Activated CD8-positive, alpha-beta memory T cell treated with anti-CD3 and anti-CD28 coated beads for 36 hours (primary cell): ENCODE measurements at regions not wholly inside any gene's neighbourhood (a gene's known extent, or its start where the extent isn't known, plus 50 kb on each side); places are given as distances from the start of the nearest gene placed in this dataset.

Experiments used
- CTCF ChIA-PET: fragments of 350-600 bp; sonication (Branson Sonifier 250); formaldehyde crosslinking; loops from one replicate; lab custom pipeline; 2021; ENCODE audit warnings: antibody characterized with exemption; lab: Charles Lee
- POLR2A ChIA-PET: fragments of 350-600 bp; sonication (Branson Sonifier 250); formaldehyde crosslinking; loops from one replicate; lab custom pipeline; 2021; ENCODE audit warnings: antibody characterized with exemption; lab: Charles Lee

DNA sequence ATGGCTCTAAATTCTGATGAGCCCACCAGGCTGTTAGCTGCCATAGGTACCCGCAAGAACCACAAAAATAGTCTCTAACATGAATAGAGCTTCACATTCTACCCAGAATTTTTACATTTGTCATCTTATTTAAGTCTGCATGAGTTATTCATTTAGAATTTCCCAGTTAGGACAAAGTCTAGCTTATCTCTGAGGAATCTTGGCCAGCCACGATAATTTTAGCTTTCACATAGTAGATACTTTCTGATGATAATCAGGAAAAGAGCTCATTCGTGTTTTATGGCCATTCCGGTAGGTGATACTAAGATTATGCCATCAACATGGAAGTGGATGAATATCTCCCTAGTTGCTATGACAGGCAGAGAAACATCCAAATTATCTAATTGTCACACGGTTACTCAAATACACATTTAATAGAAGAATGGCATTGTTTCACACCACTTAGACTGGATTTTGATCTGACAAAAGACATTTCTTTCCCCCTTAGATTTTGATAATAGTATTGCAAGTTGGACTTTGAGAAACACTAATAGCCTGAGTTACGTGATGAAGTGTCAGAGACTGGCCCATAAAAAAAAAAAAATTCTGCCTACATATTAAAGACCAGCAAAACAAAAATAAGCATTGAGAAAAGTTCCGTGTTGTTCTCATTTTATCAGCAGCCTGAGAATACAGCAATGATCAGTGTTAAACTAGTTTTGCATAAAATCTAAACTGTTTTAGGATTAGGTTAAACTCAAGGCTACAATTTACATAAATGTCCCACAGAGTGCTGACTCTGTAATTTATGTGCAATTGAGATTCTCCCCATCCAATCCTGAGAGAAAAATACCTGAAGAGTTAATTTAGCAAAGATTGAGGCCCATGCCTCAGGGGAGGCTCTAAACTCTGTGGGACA is 397.5 kb upstream of the ARID1B start:
- ChIA-PET CTCF (interaction anchor here (0.8 kb wide), 1 partner anchor 257 kb away, joined by 5 read pairs; no protein-coding TSS in a partner anchor), POLR2A (no interaction called here)

DNA sequence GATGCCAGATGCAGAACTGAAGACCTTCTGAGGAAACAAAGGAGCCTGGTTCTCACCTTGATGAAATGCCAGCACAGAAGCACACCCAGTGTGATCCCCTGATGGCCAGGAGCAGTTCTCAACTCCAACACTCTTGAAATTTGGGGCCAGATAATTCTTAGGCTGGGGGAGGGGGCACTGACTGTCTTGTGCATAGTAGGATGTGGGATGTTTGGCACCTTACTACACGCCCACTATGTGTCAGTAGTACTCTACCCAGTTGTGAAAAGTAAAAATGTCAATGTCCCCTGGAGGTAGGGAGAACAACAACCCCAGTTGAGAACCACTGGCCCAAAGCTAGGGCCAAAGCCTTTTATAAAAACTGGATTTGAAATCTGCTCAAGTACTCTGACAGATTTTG is 398.3 kb upstream of the ARID1B start:
- POLR2A ChIA-PET = no interaction called here
- CTCF ChIA-PET = no interaction called here

DNA sequence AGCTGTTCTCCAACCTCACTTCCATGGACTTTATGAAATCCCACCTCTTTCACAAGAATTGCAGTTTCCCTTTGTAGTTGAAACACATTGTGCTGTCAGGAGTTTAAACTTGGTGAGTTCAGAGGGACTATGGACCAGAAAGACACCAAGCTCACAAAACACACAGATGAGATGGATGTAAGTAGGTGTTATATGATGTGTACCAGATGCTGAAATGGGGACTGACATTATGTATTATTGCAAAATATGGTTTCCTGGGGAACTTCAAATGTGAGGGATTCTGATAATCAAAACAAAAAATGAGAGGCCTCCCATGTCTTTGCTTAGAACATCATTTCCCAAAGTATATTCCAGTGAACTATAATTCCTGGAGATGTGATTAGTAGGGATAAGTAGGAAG is 401.1 kb upstream of the ARID1B start:
- ChIA-PET POLR2A (no interaction called here), CTCF (no interaction called here)

DNA sequence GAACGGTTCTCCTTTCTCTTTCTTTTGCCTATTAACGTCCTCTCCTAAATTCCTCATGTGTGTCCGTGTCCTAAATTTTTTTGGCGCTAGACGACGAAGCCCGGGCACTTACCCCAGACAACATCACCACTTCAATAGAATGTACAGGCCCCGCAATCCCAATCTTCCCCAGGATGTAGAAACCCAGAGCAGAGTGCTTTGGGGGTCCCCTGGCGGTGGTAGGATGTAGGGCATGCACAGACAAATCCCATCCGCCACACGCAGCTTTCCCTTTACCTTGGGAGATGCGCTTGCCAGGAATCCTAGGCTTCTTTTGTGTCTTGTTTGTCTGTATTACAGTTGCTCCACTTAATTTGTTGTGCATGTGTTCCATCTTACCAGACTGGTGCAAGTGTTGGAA is 417.3 kb upstream of the ARID1B start:
- POLR2A ChIA-PET = no interaction called here
- CTCF ChIA-PET = no interaction called here

DNA sequence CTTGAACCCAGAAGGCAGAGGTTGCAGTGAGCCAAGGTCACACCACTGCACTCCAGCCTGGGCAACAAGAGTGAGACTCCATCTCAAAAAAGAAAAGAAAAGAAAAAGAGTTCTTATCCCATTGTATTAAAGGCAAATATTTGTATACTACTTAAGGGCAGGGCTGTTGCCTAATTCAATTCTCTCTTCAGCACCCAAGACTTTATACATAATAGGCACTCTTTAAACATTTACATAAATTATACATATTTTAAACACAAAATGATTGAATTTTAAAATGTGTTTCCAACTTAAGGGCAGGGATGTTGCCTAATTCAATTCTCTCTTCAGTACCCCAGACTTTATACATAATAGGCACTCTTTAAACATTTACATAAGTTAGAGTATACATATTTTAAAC is 424.3 kb upstream of the ARID1B start:
- ChIA-PET POLR2A (no interaction called here), CTCF (no interaction called here)

DNA sequence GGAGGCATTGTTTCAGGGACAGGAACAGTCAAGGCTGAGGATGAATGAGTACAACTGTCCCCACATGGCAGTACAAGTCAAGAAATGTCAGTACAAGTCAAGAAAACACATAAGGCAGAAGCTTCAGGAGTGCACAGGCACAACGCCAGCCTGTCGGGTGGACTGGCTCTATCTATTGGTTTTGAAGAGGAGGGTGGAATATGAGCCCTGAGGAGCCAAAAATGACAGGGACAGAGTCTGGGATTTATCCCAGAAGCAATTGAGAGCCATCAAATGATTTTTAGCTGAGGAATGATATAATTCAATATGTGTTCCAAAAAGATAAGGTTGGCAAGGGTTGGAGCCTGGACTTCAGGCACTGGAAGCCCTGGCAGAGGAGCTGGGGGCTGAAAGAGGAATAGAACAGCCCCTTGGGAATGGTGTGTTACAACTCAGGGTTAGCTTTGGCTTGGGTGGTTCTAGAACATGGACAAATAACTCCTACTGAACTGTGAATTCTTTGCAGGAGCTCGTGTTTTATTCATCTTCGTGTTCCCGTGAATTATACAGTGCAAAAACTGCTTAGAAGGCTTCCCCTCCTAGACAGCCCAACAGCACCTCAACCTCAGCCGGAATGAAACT is 425.7 kb upstream of the ARID1B start:
- CTCF ChIA-PET = no interaction called here
- POLR2A ChIA-PET = no interaction called here

DNA sequence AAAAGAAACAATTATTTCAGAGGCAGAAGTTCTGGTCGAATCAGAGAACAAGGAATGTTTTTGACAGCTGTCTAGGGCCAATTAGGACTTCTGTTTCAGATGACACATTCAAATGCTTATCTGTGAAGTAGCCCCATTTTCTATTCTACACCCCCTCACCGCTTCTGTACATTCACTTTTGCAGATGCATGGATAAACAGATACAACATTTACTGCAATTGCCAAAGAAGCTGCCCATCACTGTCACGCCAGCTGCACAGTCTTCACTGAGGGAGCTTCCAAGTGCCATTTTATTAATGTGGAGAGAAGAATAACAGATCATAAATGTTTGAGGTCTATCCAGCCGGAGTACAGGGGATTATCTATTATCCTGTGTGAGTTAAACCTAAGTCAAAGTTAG is 426.8 kb upstream of the ARID1B start:
- POLR2A ChIA-PET = no interaction called here
- CTCF ChIA-PET = no interaction called here

DNA sequence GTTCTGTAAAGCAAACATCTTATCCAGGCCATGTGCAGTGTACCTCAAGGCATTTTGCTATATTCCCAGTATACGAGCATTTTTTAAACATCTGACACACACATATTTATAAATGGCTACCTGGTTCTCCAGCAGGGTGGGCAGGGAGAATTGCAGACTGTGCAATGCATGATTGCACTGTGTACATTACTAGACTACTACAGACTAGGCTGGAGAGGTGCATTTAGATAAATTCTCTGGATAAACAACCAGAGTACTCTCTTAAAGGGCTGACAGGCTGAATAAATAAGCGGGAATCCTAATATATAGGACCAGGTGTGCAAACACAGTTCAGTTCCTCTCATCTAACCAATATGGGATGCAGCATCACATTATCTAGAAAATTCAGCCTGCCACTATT is 428.3 kb upstream of the ARID1B start:
- ChIA-PET POLR2A (no interaction called here), CTCF (no interaction called here)

DNA sequence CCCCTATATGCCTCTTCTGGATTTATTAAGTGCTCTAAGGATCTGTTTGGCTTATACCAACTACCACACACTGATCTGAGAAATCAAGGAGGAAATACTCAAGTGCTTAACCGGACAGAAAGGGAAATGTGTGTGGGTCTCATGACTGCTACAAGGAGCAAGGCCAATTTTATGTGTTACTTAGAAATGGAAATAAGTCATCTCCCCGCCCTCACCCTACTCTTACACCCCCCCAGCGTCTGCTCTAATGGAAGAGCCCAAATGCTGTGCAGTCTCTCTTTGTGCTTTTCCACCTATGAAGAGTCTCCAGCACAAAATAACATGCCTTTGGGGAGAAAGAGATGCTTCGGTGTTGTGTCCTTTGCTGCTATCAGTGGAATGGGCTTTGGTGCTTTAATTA is 428.8 kb upstream of the ARID1B start:
- POLR2A ChIA-PET = no interaction called here
- CTCF ChIA-PET = no interaction called here

DNA sequence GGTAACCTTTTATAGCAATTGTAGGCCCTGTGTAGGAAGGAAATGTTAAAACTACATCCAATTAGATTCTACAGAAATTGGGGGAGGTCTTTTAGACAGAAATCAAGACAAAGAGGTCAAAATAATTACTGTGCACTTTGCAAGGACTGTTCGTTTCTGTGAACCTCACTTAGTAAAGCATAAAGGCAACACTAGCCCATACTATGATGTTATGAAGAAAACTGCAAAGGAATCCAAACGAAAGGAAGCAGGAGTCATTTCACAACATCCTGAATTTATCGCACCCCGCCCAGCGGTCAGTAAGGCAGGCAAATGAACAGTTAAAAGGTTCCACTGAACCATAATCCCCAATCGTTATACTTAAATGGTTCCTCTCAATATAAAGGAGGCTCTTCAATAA is 429.5 kb upstream of the ARID1B start:
- POLR2A ChIA-PET = no interaction called here
- CTCF ChIA-PET = no interaction called here

DNA sequence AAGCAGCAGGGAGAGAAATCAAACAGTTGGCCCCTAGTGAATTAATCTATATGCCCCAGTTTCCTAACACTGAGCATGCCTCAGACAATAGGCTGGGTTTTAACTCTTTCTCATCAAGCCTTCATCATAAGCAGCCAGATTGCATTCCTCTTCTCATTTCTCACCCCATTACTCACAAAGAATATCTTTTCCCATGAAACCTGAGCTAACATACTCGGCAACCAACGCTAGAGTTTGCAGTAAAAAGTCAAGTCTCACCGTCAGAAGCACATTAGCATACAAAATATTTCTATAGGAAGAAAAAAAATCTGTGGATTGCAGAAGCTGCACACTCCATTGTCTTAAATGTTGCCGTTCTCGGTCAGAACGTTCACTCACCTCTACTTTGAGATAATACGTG is 429.9 kb upstream of the ARID1B start:
- ChIA-PET CTCF (no interaction called here), POLR2A (no interaction called here)

DNA sequence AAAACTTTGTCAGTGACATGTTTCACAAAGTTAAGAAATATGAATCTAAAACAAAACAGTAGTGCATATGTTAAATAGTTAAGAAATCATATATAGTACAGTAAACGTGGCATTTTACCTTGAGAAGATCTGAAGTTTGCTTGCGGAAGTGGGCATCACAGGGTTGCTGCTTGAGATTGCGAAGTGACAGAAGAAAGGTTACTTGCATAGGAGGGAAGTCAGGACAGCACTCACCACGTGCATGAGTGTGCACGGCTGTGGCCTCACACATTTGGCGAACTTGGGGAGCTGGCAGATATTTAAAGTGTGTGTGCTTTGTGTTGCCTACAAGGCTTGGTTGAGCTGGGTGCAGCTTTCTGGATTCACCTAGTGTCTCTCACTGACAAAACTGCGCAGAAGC is 431.5 kb upstream of the ARID1B start:
- POLR2A ChIA-PET = no interaction called here

DNA sequence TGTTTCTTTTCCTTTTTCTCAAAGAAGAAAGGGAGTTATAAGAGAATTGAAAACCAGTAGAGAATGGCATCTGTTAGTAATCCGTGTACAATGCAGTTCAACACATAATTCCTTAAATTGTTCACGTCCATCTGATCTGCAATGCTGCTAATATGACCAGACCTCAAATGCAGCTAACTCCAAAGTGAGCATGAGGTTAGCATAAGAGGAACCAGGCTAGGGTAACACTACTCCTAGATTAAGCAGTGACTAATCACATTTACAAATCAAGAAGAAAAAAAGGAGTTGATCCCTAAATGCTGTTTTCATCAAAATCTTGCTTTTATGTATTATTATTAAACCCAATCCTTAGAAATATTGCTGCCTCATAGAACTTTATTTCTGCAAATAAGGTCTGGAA is 432.7 kb upstream of the ARID1B start:
- ChIA-PET CTCF (no interaction called here), POLR2A (no interaction called here)

More for the DNA sequence above, 431.5 kb upstream of the ARID1B start:
- CTCF ChIA-PET = no interaction called here

DNA sequence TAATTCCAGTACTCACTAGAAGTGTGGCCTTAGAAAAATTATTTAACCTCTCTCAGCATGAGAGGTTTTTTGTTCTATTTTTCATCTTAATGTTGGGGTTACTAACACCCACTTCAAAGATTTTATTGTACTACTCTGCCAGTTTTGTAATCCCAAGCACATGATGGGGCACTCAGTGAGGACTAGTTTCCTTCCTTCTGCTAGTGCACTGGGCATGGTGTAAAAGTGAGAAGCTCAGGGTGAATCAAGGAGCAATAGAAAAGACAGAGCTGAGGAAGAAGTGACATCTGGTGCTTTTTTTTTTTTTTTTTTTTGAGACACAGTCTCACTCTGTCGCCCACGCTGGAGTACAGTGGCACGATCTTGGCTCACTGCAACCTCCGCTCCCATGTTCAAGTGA is 439.4 kb upstream of the ARID1B start:
- ChIA-PET CTCF (no interaction called here), POLR2A (no interaction called here)

DNA sequence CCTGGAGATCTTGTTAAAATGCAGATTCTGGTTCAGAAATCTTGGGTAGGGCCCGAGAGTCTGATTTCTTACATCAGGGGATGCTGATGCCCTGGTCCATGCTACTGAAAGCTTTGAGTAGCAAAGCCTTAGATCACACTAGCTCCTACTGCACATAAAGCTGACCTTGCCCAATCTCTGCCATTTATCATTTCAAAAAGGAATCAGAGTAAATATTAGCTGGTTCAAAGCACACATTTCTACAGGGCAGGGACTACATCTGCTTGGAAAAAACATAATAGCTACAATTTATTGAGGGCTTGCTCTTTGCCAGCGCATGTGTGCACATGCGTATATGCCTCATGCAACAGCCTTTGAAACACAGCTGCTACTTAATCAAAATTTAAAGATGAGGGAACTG is 440.4 kb upstream of the ARID1B start:
- ChIA-PET CTCF (no interaction called here), POLR2A (no interaction called here)

DNA sequence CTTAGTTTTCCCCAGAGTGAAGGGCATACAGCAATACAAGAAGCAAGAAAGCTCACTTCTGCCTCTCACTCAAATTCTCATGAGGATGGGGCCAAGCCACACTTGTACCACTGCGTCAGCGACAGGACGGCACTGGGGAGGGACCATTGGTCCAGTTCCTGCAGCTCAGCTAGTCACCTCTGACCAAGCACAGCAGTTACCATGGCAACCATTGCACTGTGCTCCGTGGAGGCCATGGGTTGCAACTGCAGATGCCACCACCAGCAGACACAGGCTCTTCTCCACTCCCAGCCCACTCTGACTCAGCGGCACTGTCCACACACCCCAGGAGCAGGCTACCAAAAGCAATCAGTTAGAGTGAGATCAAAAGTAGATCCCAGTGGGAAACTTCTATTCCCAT is 441.1 kb upstream of the ARID1B start:
- ChIA-PET CTCF (no interaction called here), POLR2A (no interaction called here)

DNA sequence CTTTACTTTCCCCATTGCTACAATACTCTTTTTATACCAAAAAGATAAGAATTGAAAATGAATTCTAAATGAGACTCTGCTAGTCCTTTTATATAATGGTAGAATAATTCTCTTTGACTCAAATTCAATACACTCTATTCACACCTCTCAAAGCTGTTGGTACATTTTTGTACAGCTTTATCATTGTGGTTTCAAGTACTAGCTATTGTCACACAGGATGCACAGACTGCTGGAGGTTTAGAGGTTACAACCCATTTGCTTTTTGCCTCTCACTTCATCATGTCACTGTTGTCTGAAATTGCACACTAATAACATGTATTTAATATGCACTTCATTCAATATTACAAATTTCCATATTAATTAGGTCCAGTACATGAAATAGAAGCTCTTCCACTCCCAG is 442.2 kb upstream of the ARID1B start:
- POLR2A ChIA-PET = no interaction called here
- CTCF ChIA-PET = no interaction called here

DNA sequence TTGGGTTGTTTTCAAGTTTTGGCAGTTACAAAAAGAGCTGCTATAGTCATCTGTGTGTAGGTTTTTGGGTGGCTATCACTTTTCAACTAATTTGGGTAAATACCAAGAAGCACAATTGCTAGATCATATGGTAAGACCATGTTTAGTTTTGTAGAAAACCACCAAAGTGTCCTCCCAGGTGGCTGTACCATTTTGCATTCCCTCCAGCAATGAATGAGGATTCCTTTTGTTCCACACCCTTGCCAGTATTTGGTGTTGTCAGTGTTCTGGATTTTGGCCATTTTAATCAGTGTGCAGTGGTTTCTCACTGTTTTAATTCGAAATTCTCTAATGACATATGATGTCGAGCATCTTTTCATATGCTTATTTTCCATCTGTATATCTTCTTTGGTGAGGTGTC is 457.5 kb upstream of the ARID1B start:
- ChIA-PET CTCF (no interaction called here), POLR2A (no interaction called here)

DNA sequence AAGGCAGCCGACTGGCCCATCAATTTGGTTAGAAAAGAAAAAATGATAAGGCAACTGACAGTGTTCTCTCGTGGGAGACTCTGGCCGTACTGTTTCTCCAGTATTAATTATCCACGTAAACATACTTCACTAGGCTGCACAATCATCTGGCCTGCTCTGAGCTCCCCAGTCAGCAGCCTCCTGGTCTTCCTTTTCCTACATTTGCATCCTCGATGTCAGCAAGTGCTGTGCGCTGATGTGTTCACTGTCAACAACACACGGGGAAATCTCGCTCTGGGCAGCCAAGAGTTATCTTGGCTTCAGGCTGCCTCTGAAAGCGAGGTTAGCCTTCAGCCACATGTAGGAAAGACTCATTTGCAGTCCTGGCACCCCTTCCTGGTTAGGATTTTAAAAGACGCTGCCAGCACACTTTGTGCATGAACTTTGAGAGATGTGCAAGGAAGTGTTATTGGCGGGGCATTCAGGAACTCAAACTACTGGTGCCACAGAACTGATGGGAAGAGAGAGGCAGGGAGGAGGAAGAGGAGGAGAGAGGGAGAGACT is 460.5 kb upstream of the ARID1B start:
- ChIA-PET CTCF (no interaction called here), POLR2A (no interaction called here)

DNA sequence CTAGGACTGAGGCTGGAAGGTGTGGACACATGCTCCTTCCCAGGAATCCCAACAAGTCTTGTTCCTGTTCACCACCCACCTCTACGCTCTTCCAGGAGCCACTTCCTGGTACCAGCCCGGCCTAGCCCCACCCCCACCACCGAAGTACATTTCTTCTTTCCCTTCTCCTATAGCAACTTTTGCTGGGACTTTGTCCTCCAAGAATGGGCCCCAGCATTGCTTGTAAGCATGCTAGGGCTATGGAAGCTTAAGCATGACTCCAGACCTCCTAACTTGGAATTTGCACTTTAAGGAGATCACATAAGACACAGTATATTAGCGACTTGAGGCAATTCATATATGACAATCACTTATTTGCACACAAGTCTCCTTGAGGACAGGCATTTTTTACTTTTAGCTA is 462.0 kb upstream of the ARID1B start:
- CTCF ChIA-PET = no interaction called here
- POLR2A ChIA-PET = no interaction called here

DNA sequence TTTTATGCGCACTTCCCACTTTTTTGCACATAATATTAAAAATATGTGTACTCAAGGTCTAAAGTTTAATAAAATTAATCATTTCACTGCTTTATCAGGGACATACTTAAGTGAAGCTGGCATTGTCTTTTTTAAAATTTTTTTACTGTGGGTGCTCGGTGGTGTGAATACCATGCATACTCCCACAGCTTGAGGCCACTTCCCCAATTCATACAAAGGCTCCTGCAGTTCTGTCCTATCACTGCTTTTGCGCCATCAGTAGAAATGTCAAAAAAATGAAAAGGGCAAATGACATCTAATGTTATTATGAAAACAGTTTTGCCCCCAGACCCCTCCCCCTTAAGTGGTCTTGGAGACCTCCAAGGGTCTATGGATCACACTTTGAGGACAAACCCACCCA is 464.1 kb upstream of the ARID1B start:
- CTCF ChIA-PET = no interaction called here
- POLR2A ChIA-PET = no interaction called here
